Choroid plexus epithelial cell (primary cell): ENCODE measurements at regions not wholly inside any gene's neighbourhood (a gene's known extent, or its start where the extent isn't known, plus 50 kb on each side); places are given as distances from the start of the nearest gene placed in this dataset.

Source experiments
- DNase-seq: peaks from one replicate; pipeline ENCODE4 v3.0.0-alpha.2; 2010; ENCODE audit warnings: low read depth
- H3K4me3 ChIP-seq: 2 replicates; pipeline ENCODE4 v1.5.1; 2011; ENCODE audit warnings: low read depth, mild to moderate bottlenecking, control low read depth, low read length, moderate library complexity
- TF ChIP-seq, protein P1 (sequence below): conservative IDR thresholded peaks from 2 replicates; pipeline ENCODE4 v1.5.1; 2011; ENCODE audit warnings: low read depth, mild to moderate bottlenecking, control low read depth, inconsistent platforms, low read length, moderate library complexity

- TF ChIP-seq, protein P1, sequence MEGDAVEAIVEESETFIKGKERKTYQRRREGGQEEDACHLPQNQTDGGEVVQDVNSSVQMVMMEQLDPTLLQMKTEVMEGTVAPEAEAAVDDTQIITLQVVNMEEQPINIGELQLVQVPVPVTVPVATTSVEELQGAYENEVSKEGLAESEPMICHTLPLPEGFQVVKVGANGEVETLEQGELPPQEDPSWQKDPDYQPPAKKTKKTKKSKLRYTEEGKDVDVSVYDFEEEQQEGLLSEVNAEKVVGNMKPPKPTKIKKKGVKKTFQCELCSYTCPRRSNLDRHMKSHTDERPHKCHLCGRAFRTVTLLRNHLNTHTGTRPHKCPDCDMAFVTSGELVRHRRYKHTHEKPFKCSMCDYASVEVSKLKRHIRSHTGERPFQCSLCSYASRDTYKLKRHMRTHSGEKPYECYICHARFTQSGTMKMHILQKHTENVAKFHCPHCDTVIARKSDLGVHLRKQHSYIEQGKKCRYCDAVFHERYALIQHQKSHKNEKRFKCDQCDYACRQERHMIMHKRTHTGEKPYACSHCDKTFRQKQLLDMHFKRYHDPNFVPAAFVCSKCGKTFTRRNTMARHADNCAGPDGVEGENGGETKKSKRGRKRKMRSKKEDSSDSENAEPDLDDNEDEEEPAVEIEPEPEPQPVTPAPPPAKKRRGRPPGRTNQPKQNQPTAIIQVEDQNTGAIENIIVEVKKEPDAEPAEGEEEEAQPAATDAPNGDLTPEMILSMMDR, result no peak
- DNase-seq, result no peak
- no peak overlapping the region for H3K4me3 ChIP-seq
Observed at GRCh38 chr20:40154514-40154913, 534.5 kb downstream of the MAFB start.

- no peak for DNase-seq
- H3K4me3 ChIP-seq, result no peak overlapping the region
- TF ChIP-seq, protein P1, result no peak
Observed at GRCh38 chr20:40148886-40149285, 540.1 kb downstream of the MAFB start.

DNA sequence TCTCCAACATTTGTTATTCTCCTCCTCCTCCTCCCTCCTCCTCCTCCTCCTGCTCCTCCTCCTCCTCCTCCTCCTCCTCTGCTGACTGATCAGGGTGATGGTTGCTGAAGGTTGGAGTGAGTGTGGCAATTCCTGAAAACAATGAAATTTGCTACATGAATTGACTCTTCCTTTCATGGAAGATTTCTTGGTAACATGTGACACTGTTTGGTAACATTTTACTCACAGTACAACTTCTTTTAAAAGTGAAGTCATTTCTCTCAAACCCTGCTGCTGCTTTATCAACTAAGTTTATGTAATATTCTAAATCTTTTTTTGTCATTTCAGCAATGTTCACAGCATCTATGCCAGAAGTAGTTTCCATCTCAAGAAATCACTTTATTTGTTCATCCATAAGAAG is 543.0 kb downstream of the MAFB start:
- TF ChIP-seq, protein P1, result no peak
- no peak for DNase-seq
- no peak overlapping the region for H3K4me3 ChIP-seq

- DNase-seq, result no peak
- no peak overlapping the region for H3K4me3 ChIP-seq
- TF ChIP-seq, protein P1, result no peak
Observed at GRCh38 chr20:40144581-40144980, 544.5 kb downstream of the MAFB start.

DNA sequence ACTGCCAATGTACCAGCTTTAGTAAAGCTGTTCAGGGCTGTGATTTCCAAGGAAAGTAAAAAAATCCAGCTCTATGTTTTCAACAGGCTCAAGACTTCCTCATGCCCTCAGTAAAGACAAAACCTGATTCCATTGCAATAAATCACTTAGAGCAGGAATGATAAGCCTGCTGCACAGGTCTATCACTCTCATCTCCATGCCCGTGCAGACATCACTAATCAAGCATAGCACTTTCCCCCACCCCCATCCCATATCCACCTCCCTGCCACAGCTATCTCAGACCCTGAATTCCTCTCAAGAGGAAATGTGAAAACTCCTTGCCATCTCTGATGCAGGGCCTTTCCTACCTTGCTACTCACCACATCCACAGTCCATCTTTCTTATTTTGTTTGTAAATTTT is 554.9 kb downstream of the MAFB start:
- no peak for DNase-seq
- H3K4me3 ChIP-seq, result no peak overlapping the region

GRCh38 chr20:40120827-40121226 is 568.2 kb downstream of the MAFB start:
- no peak for DNase-seq
- TF ChIP-seq, protein P1, result no peak
- no peak overlapping the region for H3K4me3 ChIP-seq

More for the DNA sequence above, 554.9 kb downstream of the MAFB start:
- TF ChIP-seq, protein P1, result no peak

DNA sequence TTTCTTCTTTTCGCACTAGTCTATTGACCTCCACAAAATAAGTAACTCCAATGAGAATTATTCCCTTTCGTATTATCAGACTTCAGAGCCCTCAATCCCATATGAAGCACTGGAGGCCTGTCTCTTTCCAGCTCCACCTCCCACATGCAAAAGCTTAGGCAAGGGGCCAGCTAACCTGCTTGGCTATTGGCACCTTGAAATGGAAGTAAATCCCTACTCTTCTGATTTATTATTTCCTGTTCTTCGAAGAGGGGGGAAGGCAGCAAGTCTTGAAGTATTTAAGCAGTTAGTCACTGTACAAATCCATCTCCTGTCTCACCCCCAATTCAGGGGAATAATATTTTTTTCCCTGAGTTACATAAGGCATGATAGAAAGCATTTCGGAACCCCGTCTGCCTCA is 577.8 kb downstream of the MAFB start:
- TF ChIP-seq, protein P1, result no peak
- no peak overlapping the region for H3K4me3 ChIP-seq
- DNase-seq, result no peak
